SK-N-SH (cell line): ENCODE measurements at regions not wholly inside any gene's neighbourhood (a gene's known extent, or its start where the extent isn't known, plus 50 kb on each side); places are given as distances from the start of the nearest gene placed in this dataset.

Source experiments
- IRF3 ChIP-seq: fragments of 150-350 bp; IDR thresholded peaks from 2 replicates; pipeline ENCODE4 v1.6.1; 2016; ENCODE audit warnings: mild to moderate bottlenecking, low read depth, low read length
- PBX3 ChIP-seq: IDR thresholded peaks from 2 replicates; pipeline ENCODE4; 2012
- TAF1 ChIP-seq: IDR thresholded peaks from 2 replicates; pipeline ENCODE4 v1.6.1; 2012; ENCODE audit warnings: low read depth, mild to moderate bottlenecking, low read length, moderate library complexity, borderline replicate concordance
- TF ChIP-seq, protein P1 (sequence below): fragments of 200-600 bp; sonication (generic); IDR thresholded peaks from 2 replicates; pipeline ENCODE4 v1.6.1; 2017; ENCODE audit warnings: antibody characterized with exemption, mild to moderate bottlenecking, moderate library complexity

GRCh38 chr16:63655846-63656245 is 1466.0 kb downstream of the CDH11 start:
- TF ChIP-seq IRF3 (no peak), PBX3 (no peak), TAF1 (no peak)
- TF ChIP-seq, protein P1, sequence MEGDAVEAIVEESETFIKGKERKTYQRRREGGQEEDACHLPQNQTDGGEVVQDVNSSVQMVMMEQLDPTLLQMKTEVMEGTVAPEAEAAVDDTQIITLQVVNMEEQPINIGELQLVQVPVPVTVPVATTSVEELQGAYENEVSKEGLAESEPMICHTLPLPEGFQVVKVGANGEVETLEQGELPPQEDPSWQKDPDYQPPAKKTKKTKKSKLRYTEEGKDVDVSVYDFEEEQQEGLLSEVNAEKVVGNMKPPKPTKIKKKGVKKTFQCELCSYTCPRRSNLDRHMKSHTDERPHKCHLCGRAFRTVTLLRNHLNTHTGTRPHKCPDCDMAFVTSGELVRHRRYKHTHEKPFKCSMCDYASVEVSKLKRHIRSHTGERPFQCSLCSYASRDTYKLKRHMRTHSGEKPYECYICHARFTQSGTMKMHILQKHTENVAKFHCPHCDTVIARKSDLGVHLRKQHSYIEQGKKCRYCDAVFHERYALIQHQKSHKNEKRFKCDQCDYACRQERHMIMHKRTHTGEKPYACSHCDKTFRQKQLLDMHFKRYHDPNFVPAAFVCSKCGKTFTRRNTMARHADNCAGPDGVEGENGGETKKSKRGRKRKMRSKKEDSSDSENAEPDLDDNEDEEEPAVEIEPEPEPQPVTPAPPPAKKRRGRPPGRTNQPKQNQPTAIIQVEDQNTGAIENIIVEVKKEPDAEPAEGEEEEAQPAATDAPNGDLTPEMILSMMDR, result no peak
